Central memory CD4-positive, alpha-beta T cell (primary cell): ENCODE measurements at regions not wholly inside any gene's neighbourhood (a gene's known extent, or its start where the extent isn't known, plus 50 kb on each side); places are given as distances from the start of the nearest gene placed in this dataset.

Experiments used
- DNase-seq: peaks from one replicate; pipeline ENCODE4 v3.0.0; 2022

DNA sequence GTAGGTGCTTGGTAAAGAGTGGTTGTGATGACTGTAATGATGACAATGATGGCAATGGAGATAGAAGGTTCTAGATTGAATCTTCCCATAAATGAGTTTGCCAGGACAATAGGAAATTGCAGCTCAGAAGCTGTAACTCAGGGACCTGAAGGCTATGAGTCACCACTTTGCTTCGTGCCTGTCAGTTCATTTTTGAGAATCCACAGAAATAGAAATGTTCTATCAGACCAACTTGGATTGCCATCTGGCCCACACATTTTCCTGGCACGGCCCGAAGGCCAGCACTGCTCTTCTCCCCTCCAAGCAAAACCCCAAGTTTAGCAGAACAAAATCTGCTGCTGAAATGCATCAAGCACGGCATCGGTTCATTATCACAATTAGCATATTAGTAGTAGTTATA lies 1127.0 kb downstream of the BCL11B start:
- no peak for DNase-seq

DNA sequence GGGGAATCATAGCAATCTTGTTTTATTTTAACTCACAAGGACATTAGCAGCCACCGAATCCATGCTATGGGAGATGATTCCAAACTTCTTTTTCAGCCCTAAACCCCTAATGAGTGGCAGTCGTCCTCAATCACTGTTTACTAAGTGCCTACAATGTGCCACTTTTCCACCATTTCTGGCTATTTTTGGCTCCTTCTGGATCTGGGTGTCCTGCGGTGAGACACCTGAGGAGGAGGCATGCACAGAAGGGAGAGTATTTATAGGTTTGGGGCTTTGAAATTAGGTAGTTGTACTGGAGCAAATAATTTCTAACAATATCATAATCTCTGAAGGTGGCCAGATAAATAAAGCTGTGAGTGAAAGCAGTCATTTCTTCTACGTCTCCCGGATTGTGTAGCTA lies 1125.6 kb downstream of the BCL11B start:
- DNase-seq, result no peak

DNA sequence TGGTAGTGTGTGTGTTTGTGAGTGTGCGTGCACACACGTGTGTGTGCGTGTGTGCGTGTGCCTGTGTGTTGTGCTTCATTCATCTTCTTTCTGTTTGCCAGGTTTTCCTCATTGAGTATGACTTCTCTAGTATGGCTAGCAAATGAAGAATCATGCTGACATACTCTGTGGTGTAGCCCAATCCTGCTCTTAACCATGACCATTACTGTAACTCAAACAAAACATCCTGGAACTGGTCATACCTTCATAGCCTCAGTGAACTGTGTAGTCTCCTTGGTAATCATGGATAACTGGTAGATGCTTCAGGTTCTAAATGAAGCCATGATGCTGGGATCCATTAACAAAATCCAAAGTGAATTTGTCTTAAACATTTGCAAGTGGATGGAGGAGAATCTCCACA lies 1117.7 kb downstream of the BCL11B start:
- no peak for DNase-seq

DNA sequence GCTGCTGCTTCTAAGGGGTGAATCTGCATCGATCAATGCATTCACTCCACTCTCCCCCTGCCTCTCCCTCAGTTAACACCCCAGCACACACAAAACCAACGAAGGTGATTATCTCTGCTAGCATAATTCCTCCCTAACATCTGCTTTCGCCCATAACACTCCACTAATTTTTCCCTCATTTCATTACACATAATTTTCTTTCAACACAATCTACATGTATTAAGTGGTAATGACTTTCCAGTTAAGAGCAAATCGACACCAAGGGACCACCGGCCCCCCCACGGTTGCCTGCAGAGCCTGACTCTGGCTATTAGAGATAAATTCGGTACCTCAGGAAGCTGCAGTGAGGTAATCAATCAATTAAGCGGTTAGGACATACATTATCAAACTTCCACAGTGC lies 1115.6 kb downstream of the BCL11B start:
- DNase-seq, result no peak

DNA sequence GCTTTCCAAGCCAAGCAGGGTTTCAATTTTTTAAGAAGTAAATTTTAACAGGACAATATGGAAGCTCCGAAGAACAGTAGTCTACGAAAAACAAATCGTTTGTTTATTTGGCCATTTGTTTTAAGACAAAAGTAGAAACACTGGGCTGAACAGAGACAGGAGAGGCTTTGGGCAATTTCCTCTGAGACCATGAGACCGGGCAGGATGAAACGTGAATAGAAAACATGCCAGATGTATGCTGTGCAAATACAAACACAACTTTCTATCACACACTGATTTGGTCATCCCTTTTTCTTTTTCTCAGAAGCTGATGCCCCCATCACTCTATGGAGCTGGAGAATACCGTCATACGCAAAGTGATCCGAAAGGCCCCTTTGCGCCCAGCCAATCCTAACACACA lies 1111.1 kb downstream of the BCL11B start:
- no peak for DNase-seq

DNA sequence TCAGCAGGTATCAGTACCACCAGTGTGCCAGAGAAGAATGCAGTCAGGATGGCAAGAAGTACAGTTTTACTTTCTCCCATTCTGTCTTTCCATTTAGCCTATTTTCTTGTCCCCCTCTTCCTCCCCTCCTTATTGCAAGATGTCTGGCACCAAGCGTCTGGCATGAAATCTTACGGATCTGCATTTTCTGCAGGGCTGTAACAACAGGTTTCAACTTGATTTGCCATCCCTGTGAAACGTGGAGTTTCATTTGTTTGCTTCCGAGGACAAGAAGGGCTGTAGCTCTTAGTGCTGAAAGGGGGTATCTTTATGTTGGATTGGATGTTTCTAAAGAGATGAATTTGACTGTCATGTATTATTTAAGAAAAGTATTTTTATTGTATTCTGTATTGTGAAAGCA lies 1110.6 kb downstream of the BCL11B start:
- DNase-seq, result no peak

DNA sequence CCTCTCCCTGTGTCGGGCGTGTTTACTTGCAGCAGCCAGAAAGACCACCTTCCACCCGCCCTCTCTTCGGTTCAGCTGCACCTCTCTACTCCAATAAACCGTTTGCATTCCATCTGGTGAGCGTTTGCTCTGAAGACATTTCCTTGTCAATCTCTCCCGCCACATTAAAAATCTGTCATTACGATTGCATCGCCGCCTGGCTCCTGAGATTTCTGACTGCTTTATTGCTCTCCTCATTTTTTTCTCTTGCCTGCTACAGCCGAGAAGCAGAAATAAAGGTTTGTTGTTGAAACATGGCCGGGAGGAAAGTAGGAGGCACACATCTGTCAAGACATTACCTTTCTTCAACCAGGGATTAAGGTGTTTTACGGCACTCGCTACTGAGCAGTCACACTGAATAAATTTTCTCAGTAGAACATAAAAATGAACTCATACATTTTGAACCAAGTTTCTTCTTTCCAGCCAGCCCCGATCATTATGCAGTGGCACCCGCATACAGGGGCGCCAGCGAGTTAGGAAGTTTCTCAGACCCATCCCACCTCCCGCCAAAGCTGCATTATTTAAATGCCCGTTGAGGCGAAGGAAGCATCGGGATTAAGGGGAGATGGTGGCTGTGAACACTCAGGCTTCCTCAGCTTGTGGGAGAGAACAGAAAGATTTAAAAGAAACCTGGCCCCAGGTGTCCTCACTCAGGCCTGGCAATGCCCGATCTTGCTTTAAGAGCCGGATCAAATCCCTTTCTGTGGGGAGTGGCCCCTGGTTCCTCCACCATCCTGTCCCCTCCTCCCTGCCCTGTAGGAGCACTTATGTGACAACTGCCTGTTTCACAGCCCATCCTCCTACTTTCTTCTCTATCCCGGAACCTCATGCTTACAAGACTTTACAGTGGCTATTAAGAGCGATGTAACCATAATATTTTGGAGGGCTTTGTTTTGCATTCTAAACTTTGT lies 1108.9 kb downstream of the BCL11B start:
- DNase-seq, result no peak

DNA sequence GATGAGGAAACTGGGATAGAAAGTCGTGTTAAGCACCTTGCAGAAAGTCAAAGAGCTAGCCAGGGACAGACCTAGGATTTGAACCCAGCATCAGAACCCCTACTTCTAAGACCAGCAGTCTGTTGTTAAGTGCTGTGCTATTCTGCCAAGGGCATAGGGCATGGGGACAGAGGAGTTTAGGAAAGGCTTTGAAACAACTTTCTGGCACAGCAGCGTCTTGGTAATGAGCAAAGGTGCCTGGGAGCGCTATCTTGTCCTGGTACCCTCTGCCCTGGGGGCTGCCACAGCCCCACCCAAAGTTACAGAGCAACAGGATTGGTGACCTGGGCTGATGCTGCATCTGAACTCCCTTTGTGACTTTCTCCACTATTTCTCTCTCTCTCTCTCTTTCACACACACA lies 1108.1 kb downstream of the BCL11B start:
- DNase-seq, result no peak

DNA sequence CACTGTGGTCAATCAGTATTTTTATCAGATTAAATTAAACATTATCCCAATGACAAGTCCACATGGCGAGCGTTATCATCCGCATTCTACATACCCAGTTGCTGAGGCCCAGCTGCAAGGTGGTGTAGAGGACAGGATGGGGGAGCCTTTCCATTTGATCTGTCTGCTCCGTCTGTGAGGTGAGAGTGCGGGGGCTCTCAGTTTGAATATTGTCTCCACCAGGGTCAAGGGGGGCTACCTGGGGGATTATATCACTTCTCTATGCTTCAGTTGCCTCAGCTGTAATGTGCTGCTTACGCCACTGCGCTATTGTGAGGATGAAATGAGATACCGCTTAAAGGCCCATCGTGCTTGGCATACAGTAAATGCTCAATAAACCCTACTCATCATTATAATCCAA lies 1106.0 kb downstream of the BCL11B start:
- no peak for DNase-seq

DNA sequence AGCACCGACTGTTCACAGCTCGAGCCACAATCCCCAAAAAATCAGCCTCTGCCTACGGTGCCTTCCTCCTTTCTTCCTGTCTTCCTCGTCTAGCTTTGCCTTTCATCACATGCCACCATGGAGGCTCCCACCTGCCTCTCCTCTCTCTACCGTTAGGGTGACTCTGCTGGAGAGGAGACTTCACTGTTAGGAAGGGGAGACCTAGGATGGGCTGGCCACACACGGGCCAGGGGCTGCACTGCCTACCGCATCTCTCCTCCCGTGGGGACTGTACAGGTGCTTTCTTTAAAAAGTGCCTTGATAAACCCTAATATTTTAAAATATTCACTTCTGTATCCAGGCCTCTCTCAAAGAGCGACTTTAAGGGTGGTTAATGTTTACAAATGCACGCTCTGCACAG lies 1104.7 kb downstream of the BCL11B start:
- no peak for DNase-seq

DNA sequence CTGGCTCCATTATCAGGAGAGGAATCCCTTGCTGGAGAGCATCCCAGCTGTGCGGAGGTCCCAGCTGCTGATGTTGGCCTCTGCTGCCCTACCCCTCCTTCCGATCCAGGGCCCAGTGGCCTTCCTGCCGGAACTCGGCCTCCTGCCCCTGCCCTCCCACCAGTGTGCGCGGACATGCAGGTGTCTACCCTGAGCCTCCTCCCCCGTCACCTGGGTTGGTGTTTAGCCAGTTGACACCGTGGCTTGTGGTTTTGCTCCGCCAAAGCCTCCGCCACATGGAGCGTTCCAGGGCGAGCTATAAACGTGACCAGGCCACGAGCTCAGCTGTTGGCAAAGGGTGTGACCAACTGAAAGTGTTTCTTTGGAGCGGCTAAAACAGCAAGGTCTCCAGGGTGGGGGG lies 1104.3 kb downstream of the BCL11B start:
- no peak for DNase-seq

DNA sequence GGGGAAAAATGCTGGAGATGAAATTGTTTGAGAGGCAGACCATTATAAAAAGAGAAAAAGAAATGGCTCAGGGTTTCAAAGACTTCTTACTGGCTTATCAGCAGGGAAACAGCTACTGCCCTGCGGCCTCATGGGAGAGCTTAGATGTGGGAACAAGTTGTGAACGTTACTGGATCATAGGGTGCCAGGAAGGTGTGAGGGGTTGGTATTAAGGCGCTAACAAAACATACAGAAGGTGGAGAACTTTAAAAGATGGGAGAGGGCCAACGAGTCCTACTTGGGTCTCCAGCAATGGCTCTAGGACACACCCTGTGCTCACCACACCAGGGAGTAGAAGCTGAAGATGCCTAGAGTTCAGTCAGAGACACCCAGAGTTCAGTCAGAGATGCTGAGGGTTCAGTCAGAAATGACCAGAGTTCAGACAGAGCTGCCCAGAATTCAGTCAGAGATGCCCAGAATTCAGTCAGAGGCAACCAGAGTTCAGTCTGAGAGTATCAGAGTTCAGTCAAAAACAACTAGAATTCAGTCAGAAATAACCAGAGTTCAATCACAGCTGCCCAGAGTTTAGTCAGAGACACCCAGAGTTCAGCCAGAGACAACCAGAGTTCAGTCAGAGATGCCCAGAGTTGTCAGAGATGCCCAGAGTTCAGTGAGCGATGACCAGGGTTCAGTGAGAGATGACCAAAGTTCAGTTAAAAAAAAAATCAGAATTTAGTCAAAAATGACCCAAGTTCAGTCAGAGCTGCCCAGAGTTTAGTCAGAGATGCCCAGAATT lies 1103.6 kb downstream of the BCL11B start:
- no peak for DNase-seq

DNA sequence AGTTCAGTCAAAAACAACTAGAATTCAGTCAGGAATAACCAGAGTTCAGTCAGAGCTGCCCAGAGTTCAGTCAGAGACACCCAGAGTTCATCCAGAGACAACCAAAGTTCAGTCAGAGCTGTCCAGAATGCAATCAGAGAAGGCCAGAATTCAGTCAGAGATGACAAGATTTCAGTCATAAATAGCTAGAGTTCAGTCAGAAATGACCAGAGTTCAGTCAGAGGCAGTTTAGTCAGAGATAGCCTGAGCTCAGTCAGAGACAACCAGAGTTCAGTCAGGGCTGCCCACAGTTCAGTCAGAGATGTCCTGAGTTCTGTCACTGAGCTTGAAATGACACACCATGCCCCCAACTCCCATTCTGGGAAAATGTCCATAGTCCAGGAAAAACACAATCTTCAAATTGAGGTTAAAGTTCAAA lies 1102.8 kb downstream of the BCL11B start:
- DNase-seq, result no peak

DNA sequence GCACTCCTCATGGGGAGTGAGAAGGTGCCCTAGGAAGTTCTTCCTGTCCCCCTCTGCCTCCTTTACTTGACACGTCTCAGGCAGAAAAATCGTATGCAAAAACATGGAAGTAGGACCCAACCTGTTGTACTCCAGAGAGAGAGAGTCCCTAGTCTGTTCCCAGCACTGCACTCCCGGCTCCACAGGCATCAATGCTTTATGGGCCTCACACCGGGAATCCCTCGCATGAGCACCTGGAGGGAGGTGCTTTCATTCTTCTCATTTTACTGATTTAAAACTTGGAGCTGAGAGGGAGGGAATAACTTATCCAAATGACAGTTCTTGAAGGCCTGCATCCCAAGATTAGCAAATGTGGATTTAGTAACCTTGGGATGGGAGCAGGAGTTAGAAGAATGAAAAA lies 1101.4 kb downstream of the BCL11B start:
- no peak for DNase-seq

DNA sequence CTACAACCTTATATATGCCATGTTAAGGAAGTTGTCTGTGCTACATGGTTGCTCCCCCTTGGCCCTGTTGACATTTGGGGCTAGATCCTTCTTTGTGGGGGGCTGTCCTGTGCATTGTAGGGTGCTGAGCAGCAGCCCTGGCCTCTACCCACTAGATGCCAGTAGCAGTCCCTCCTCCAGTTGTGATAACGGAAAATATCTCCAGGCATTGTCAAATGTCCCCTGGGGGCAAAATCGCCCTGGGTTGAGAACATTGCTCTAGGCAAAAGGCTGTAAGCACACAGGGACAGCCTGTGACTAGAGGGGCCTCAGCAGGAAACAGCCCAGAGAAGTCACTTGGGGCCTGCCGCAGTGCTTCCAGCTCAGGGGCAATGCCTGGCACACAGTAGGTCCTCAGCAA lies 1100.3 kb downstream of the BCL11B start:
- DNase-seq, result no peak

DNA sequence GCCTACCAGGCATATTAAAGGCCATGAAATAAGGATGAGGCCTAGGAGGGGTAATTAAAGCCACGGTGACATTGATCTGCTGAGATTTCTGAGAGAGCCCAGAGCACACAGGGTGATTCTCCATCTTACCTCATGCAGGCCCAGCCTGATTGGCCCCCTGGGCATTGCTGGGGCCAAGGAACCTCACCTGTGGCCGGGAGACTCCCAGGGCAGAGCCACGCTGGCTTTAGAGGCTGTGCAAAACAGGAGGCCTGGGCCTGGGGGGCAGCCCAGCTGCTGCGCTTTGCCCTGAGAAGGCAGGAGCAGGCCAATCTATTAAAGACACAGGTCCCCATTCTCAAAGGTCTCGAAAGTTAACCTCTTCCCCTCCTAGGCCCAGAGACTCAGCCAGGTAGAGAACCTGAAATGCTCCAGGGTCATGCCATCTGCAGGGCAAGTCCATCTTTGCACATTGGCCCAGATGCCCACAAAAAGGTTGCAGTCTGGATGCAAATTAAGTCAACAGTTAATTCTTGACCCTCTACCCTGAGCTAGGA lies 1099.7 kb downstream of the BCL11B start:
- no peak for DNase-seq

DNA sequence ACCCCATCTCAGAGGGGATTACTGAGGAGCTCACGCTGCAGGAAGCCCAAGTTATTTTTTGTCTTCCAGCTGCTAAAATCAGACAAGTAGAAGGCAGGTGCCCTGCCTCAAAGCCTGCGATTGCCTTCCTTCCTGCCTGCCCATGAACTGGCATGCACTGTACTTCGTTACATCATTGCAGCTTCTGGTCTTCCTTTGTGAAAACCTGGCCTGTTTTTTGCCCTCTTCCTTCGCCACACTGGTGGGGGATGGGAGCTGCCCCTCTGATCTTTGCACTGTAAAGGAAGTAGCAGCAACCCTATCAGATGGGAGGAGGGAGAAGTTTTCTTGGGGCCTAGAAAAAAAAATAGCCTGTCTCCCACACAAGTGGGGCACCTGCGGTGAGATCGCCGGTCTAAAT lies 1098.7 kb downstream of the BCL11B start:
- DNase-seq, result peak; percentile 79

DNA sequence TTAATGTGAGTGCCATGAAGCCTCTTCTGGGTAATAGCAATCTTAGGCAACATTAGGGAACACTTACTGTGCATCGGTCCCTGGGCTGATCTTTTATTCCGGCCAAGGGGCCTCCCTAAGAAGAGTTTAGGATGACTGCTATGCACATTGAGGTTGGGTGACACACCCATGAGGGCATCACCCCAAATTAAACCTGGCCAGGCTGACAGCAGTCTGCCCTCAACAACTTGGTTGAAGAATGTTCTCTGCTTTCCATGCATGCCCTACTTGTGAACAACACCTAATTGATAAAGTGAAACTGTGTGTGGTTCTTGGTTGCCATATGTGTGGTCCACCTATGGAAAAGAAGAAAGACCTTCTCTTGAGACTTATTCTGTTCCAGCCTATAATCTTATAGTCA lies 1098.0 kb downstream of the BCL11B start:
- no peak for DNase-seq

DNA sequence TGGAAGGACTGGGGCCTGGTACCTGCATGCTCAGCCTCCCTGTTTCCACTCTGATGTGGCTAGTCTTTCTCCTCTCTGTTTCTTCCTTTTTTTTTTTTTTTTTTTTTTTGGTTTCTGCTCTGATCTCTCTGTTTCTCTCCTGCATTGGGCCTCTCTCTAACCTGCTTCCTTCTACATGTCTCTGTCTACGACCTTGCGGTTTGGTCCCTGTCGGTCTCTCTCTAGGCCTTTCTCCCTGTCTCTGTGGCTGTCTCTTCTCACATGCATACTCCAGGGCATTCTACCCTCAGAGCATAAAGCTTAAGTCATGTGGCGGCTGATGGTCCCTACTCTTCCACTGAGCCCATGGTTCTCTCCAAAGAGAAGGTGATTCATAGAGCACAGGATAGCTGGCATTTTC lies 1096.6 kb downstream of the BCL11B start:
- DNase-seq, result peak; percentile 35

DNA sequence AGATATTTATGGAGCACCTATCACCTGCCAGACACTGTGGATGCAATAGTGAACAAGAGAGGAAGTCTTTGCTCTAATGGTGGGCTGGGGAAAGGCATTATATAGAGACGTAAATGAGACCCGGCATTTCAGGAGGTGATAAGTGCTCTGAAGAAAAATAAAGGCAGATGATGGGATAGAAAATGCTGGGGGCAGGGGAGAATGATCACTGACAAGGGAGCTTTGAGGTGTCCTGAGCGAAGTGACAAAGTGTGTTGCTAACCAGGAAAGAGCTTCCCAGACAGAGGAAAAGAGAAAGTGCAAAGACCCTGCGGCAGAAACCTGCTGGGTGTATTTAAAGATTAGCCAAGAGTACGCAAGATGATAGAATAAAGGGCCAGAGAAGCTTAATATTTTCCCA lies 1096.1 kb downstream of the BCL11B start:
- DNase-seq, result no peak

DNA sequence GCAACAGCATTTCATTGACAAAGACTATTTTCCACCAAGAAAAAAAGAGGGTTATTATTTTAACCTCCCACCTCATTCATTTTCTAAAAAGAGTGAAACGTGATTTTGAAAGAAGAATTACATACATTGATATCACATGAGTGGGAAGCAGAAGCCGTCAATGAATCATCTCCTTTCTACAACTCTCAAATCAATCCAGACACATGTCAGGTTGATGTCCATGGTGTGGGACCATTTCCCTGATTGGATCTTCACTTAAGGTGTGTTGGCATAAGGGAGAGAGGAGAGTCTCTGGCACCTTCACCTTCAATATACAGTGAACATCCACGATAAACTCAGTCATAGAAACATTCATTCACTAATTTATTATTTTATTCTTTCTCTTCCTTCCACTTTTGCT lies 1095.1 kb downstream of the BCL11B start:
- DNase-seq, result no peak

DNA sequence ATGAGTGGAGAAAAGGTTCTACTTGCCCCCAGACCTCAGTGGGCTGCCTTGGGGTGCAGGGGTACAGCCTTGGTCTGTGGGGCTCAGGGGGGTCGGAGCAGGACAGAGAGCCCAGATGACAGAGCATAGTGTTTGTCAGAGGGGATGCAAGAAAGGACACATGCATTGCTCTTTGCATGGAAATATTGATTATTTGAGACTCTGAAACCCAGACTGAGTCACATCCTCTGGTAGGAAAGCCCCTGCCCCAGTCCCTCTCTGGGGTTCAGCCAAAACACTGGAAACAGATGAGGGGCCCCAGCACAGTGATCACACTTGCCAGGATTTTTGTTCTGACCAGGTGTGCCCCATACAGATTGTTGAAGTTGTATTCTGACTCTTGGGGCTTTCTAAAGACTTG lies 1094.4 kb downstream of the BCL11B start:
- no peak for DNase-seq

DNA sequence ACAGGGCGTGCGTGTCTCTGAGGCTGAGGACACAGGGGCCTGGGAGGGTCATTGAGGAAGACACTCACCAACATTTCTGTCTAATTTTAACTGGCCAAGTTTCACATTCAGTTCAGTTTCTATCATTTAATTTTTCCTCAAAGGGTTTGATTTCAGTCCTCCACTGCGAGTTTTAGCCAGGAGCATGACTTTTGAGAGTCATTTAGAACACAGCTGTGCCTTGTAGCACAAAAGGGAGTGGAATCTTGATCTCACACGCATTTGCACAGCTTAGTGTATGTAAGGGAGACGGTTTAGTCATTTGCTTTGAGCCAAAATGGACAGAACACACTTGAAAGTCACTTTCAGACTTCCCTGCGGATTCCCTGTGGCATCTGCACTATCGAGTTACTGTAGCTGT lies 1090.8 kb downstream of the BCL11B start:
- no peak for DNase-seq

DNA sequence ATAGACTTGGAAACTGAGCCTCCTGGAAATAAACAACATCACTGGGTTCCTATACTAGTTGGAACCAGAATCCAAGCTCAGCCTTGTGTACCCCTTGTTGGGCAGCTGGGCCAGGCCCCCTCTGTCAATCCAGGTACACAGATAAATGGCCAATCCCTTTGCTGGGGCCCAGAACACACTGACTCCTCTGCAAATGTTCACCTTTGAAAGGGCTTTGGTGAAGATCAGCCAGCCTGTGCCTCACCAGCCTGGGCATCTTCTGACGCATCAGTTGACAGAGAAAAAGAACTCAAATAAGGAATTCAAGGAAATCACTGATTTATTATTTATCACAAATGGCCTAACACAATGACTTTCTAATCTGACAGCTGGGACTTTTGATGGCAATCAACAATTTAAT lies 1090.2 kb downstream of the BCL11B start:
- no peak for DNase-seq
